HG03565 (cell line): ENCODE measurements at regions not wholly inside any gene's neighbourhood (a gene's known extent, or its start where the extent isn't known, plus 50 kb on each side); places are given as distances from the start of the nearest gene placed in this dataset.
"Not testable (repeated sequence)": the region's sequence is repeated elsewhere in the genome, so short reads cannot be mapped to it uniquely, and the experiment has no call there.

ENCODE experiments used
- ATAC-seq: cut with Tn5 transposase; IDR thresholded peaks from one replicate; pipeline ENCODE4 v1.9.1; 2021; ENCODE audit warnings: mild to moderate bottlenecking, moderate library complexity; ENCODE audit not compliant: unreplicated experiment

DNA sequence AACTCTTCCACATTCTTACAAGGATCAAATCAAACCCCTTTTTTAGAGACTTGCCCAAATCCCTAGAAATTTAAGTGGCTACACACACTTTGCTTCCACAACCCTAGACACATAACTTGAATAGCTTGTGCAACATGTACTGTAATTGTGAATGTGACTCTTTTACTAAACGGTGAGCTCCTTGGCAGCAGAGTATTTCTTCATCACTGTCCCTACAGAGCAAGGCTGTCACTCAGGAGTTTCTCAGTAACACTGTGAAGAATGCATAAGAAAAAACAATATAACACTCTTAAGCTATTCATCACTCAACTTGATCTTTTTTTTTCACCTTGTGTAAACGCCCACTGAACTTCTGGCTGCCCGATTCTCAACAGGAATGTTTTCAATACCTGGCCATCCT lies 53.8 kb upstream of the ADAMTS18 start:
- no peak for ATAC-seq

DNA sequence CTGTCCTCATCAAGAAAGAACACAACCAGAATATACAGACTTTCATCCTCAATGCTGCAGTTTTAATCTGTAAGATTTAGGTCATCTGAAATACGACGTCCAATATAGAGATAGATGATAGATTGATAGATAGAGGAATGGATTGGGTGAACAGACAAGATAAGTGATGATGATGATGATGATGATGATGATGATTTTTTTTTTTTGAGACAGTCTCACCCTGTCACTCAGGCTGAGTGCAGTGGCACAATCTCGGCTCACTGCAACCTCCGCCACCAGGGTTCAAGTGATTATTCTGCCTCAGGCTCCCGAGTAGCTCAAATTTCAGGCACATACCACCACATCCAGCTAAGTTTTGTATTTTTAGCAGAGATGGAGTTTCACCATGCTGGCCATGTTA lies 56.3 kb upstream of the ADAMTS18 start:
- no peak for ATAC-seq

DNA sequence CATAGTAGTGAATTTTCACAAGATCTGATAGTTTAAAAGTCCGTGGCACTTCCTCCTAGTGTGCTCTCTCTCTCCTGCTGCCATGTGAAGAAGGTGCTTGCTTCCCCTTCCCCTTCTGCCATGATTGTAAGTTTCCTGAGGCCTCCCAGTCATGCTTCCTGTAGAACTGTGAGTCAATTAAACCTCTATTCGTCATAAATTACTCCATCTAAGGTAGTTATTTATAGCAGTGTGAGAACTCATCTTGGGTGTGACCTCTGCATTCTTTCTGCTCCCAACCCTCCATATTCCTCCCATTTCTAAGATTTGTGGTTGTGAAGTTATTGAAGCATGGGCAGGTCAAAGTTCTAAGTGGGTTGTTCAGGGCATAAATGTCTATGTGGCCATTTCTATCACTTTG lies 62.1 kb upstream of the ADAMTS18 start:
- no peak for ATAC-seq

GRCh38 chr16:77499373-77500285 lies 64.8 kb upstream of the ADAMTS18 start:
- no peak for ATAC-seq

DNA sequence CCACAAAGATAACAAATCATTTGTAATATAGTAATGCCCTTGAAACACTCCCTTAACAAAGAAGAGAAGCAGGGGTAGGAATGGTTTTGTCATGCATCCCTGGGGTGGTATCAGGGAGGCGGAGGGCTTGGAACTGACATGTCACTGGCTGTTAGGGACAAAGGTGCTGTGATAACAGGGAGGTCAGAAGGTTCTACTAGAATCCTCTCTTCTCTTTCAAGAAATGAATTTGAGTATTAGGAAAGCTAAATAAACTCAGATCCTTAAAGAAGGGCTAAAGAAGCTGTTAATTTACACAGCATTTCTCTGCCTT lies 65.4 kb upstream of the ADAMTS18 start:
- no peak for ATAC-seq

DNA sequence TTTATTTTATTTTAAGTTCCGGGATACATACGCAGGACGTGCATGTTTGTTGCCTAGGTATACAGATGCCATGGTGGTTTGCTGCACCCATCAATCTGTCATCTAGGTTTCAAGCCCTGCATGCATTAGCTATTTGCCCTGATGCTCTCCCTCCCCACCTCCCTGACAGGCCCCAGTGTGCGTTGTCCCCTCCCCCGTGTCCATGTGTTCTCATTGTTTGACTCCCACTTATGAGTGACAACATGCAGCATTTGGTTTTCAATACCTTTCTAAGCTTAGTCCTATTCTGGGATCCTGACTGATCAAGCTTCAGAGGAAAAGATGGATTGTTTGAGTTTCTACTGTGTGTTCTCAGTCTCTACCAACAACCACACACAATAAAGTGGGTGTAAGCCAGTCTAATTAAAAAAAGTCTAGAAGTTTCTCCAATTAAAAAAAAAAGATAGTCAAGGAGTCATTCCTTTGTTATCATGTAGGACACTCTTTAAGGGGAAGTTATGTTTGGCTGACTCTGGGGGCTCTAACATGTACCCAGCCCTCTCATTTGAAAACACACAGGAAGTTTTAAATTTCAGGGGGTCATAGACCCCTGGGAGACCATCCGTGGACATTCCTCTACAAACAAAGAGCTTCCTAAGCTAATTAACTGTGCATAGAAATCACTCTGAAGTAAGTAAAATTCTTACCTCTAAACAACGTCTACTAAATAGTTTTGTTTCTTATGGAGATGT lies 66.3 kb upstream of the ADAMTS18 start:
- no peak for ATAC-seq

- no peak for ATAC-seq
Observed at GRCh38 chr16:77502448-77502847, 67.6 kb upstream of the ADAMTS18 start.

- not testable (repeated sequence) for ATAC-seq
Observed at GRCh38 chr16:77506492-77506891, 71.7 kb upstream of the ADAMTS18 start.

- ATAC-seq, result no peak
Observed at GRCh38 chr16:77509051-77509450, 74.2 kb upstream of the ADAMTS18 start.

DNA sequence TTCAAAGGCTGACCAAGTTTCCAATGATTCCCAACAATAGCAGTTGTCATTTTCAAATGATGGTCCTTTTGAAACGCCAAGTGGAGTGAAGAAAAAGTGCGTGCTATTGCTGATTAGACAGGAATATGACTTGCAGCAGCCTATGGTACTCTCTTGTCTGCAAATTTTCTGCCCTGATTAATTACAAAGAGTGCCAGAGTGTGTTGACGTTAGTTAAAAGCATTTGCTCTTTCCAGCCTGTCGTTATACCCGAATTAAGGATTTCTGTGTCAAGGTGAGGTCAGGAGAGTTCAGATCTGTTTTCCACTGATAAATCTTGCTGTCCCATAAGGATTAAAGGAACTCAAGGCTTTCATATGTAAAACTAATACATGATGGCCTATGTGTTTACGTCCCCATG lies 75.0 kb upstream of the ADAMTS18 start:
- ATAC-seq, result no peak

- ATAC-seq, result no peak
Observed at GRCh38 chr16:77511053-77511452, 76.2 kb upstream of the ADAMTS18 start.

DNA sequence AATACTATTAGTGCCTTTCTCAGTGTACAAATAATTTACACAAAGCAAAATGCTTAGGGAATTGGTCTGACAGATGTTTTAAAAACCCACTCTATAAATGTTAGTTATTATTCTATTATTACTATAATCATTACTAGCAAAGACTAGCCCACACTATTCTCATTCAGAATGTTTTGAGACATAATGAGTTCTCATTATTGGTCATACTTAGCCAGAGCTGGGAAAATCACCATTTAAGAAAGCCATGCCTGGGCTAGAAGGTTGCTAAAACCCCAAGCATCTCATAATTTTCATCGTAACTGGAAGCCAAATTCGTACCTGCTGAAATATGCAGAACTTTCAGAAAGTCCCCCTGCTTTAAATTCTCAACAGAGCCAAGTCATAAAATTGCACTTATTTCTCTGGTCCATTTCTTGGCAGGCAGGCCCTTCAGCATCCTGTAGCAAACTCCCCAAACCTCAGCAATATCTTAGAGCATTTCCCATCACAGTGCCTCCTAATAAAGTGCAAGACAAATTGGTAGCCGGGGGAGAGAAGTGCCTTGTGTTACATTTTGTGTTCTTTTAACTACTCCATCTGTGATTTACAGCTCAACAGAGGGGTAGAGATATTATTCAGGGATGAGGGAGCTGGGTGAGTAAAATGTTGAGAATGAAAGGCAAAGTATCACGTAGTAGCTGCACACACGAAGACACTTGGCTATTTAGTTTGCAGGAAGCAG lies 79.8 kb upstream of the ADAMTS18 start:
- ATAC-seq, result peak; percentile 73

DNA sequence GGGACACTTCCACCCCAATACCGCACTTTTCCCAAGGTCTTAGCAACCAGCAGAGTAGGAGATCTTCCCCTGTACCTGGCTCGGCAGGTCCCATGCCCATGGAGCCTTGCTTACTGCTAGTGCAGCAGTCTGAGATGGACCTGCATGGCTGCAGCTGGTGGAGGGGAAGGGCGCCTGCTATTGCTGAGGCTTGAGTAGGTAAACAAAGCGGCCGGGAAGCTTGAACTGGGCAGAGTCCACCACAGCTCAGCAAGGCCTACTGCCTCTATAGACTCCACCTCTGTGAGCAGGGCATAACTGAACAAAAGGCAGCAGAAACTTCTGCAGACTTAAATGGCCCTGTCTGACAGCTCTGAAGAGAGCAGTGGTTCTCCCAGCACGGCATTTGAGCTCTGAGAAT lies 90.4 kb upstream of the ADAMTS18 start:
- ATAC-seq, result not testable (repeated sequence)

DNA sequence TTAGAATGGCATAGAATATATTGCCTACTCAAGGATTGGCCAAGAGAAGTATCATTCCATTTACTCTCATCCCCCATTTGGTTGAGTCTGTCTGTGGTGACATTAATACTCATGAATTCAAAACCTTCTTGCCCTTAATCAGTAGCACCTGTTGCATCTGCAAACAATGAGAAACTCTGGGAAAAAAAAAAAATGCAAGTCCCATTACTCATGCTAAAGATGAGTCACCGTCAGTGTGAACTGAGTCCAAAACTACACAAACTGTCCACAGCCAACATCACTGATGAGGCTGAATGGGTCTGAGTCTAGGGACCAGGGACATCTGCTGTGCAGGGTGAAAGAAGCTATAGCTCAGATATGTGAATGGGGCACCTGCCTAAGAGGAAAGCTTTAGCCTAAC lies 96.9 kb upstream of the ADAMTS18 start:
- no peak for ATAC-seq

DNA sequence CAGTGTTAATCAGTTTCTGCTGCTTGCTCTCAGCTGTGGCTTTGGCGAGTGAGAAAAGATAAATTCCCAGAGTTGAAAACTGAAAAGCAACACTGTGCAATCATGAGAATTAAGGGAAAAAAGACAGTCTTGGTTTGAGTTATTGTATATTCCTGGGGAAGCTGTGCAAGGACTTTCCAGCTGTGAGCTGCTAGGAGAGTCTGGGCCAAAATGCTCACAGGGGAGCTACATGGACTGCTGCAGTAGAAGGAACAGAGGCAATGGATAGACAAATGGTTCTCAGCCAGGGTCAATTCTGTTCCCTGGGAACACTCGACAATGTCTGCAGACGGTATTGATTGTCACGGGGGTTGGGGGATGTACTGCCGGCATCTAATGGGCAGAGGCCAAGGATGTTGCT lies 102.0 kb upstream of the ADAMTS18 start:
- no peak for ATAC-seq

DNA sequence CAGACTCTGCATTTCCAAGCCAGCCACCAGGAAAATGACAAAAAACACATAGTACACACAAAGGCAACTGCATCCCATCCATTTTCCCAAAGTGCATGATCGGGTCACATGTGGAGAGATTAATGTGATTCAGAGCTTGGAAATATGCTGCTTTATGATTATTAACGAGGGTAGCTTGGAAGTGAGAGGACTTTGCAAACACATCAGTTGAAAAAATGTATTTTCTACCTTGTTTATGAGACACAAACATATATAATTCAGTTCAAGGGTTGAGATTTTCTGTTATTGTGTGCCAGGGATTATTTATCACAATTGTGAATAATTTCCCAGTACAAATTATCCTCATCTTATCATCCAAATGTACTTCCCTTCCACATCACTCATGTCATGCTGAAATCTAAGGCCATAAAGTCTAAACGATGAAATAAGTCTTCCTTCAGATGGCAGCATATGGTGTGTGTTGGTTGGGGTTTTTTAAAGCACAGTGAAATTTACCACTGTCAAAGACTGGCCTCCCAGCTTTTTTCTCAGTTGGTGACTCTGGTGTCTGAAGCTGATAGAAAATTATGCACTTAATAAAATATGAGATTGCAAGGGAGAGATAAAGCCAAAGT lies 104.7 kb upstream of the ADAMTS18 start:
- ATAC-seq, result no peak

DNA sequence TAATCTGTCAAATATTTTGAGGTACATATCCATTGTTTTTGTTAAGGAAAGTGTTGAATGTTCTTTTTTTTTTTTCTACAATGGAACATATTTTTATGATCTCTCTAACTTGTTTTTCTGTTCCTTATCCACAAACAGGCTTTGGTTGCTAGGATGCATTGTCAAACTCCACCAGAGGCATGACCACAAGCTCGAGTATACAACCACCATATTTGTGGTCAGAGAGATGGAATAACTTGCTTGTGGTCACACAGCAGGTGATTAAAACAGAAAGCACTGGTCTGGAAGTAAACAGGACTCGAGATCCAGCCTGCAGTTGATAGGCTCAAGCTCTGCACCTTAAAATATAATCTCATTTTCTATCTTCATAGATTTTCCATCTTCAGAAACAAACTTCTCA lies 105.8 kb upstream of the ADAMTS18 start:
- no peak for ATAC-seq

DNA sequence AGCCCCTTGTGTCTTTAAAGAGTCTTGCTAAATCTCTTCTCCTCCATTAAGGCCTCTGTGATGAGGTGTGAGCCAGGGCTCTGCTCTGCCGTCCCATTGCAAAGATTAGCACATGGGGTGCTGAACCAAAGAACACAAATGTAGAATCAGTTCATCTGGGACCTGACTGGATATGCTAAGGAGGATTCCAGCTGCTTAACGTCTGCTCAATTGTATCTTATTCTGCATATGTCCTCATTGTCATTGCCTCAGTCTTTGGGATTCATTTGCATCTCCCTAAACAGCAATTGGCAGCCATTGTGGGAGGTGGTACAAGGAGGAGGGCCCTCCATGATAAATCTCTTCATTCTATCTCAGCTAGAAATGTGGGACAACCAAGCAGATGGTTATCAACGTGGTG lies 106.3 kb upstream of the ADAMTS18 start:
- no peak for ATAC-seq

DNA sequence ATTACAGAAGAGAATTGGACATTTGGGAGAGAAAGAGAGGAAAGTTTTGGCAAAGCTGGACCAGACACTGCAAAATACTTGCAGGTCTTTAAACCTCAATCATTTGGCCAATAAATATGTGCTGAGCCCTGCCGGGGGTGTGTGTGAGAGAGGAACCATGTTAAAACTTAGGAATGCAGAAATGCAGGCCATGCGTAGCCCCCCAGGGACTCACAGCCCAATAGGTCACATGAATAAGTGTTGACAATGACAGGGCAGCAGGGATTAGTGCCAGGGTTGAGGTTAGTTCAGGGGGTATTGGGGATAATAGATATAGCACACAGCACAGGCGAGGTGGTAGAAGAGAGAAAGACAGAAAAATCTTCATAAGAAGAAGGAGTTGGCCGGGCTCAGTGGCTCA lies 113.3 kb upstream of the ADAMTS18 start:
- ATAC-seq, result no peak

DNA sequence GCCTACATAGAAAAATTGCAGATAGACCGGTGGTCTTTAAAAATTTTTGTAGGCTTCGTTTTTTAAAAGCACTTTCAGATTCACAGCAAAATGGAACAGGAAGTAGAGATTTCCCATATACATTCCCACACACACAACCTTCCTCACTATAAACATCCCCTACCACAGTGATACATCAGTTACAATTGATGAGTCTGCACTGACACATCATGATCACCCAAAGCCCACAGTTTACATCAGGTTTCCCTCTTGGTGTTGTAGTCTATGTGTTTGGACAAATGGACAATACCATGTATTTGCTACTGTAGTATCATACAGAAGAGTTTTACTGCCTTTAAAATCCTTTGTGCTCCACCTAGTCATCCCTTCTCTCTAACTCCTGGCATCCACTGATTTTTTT lies 113.9 kb upstream of the ADAMTS18 start:
- ATAC-seq, result no peak

- no peak for ATAC-seq
Observed at GRCh38 chr16:77549876-77550275, 115.0 kb upstream of the ADAMTS18 start.
